HFFc6 (cell line): ENCODE measurements at regions not wholly inside any gene's neighbourhood (a gene's known extent, or its start where the extent isn't known, plus 50 kb on each side); places are given as distances from the start of the nearest gene placed in this dataset.

Experiments used
- DNase-seq: peaks from one replicate; pipeline ENCODE4 v3.0.0-alpha.2; 2018
- H3K27ac Mint-ChIP-seq: 2 replicates; pipeline ENCODE4 v1.8.0; 2020; ENCODE audit warnings: mild to moderate bottlenecking, mixed read lengths
- H3K27me3 Mint-ChIP-seq: 2 replicates; pipeline ENCODE4 v1.8.0; 2021; ENCODE audit warnings: mild to moderate bottlenecking, moderate library complexity, mixed read lengths; ENCODE audit not compliant: insufficient read depth
- H3K36me3 Mint-ChIP-seq: 2 replicates; pipeline ENCODE4 v1.8.0; 2021; ENCODE audit warnings: low read depth, mixed read lengths
- H3K4me1 Mint-ChIP-seq: 2 replicates; pipeline ENCODE4 v1.8.0; 2020; ENCODE audit warnings: low read depth, mixed read lengths
- H3K4me3 Mint-ChIP-seq: 2 replicates; pipeline ENCODE4 v1.8.0; 2020; ENCODE audit warnings: mild to moderate bottlenecking, moderate library complexity, mixed read lengths
- H3K9me3 Mint-ChIP-seq: 2 replicates; pipeline ENCODE4 v1.8.0; 2020; ENCODE audit warnings: mild to moderate bottlenecking, mixed read lengths
- TF ChIP-seq, protein P1 (sequence below): fragments of 200-600 bp; sonication (generic); IDR thresholded peaks from 2 replicates; pipeline ENCODE4 v1.5.0; 2021; ENCODE audit warnings: antibody characterized with exemption, mild to moderate bottlenecking

DNA sequence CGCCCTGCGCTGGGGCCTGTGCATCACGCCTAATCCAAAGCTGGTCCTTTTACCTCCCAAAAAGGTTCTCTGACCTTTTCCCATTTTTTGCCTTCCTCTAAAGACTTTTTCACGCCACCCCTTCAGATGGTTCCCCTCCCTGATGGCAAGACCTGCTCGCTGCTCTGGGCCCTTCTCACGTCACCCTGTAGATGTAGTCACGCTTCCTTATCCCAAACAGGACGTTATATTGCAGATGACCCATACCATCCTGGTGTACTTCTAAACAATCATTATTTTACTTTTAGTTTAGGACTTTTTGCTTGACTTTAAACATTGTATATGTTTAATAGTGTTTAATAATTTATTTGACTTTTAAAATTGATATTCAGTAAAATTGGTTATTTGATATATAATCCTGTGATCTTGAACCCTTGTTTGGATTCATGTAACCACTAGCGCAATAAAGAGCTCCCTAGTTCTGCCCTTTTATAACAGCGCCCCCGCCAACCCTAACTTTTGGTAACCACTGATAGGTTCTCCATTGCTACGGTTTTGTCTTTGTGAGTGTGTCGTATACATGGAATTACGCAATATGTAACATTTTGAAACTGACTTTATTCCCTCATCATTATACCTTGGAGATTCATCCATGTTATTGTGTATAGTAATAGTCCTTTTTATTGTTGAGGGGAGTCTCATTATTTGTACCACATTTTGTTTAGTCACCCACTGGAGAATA lies 159.0 kb upstream of the CHRNA7 start:
- peaks cover 7% of the 10 kb centered on the region for H3K4me1 Mint-ChIP-seq
- H3K4me3 Mint-ChIP-seq: peak overlapping the region; percentile 87
- no peaks in the 10 kb centered on the region for H3K9me3 Mint-ChIP-seq
- DNase-seq: no peak
- TF ChIP-seq, protein P1, sequence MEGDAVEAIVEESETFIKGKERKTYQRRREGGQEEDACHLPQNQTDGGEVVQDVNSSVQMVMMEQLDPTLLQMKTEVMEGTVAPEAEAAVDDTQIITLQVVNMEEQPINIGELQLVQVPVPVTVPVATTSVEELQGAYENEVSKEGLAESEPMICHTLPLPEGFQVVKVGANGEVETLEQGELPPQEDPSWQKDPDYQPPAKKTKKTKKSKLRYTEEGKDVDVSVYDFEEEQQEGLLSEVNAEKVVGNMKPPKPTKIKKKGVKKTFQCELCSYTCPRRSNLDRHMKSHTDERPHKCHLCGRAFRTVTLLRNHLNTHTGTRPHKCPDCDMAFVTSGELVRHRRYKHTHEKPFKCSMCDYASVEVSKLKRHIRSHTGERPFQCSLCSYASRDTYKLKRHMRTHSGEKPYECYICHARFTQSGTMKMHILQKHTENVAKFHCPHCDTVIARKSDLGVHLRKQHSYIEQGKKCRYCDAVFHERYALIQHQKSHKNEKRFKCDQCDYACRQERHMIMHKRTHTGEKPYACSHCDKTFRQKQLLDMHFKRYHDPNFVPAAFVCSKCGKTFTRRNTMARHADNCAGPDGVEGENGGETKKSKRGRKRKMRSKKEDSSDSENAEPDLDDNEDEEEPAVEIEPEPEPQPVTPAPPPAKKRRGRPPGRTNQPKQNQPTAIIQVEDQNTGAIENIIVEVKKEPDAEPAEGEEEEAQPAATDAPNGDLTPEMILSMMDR: no peak
- H3K27ac Mint-ChIP-seq: peak overlapping the region; percentile 2; the same call in 1 of the 2 replicates
- no peaks in the 10 kb centered on the region for H3K36me3 Mint-ChIP-seq
- H3K27me3 Mint-ChIP-seq: no peaks in the 10 kb centered on the region; the same call in 1 of the 2 replicates

- peaks cover 7% of the 10 kb centered on the region for H3K4me1 Mint-ChIP-seq
- TF ChIP-seq, protein P1: no peak
- H3K27me3 Mint-ChIP-seq: no peaks in the 10 kb centered on the region; the same call in none of the 2 replicates
- H3K27ac Mint-ChIP-seq: no peak overlapping the region
- no peak for DNase-seq
- H3K9me3 Mint-ChIP-seq: no peaks in the 10 kb centered on the region
- no peaks in the 10 kb centered on the region for H3K36me3 Mint-ChIP-seq
- no peak overlapping the region for H3K4me3 Mint-ChIP-seq
Observed at GRCh38 chr15:31871887-31872281, 158.4 kb upstream of the CHRNA7 start.

GRCh38 chr15:31887246-31887645 lies 143.1 kb upstream of the CHRNA7 start:
- Mint-ChIP-seq H3K36me3 (no peaks in the 10 kb centered on the region), H3K4me1 (no peaks in the 10 kb centered on the region), H3K9me3 (no peaks in the 10 kb centered on the region), H3K27me3 (no peaks in the 10 kb centered on the region; the same call in 1 of the 2 replicates), H3K27ac (no peak overlapping the region), H3K4me3 (no peak overlapping the region)
- TF ChIP-seq, protein P1: 0 out of 2 replicates have a peak, but pooled peaks have one; percentile 15
- DNase-seq: no peak

- H3K27me3 Mint-ChIP-seq: no peaks in the 10 kb centered on the region
- no peaks in the 10 kb centered on the region for H3K4me1 Mint-ChIP-seq
- peaks cover 17% of the 10 kb centered on the region for H3K9me3 Mint-ChIP-seq
- H3K4me3 Mint-ChIP-seq: no peak overlapping the region
- TF ChIP-seq, protein P1: no peak
- no peak overlapping the region for H3K27ac Mint-ChIP-seq
- DNase-seq: no peak
- H3K36me3 Mint-ChIP-seq: no peaks in the 10 kb centered on the region
Observed at GRCh38 chr15:31892513-31892912, 137.8 kb upstream of the CHRNA7 start.

- no peak overlapping the region for H3K4me3 Mint-ChIP-seq
- TF ChIP-seq, protein P1: no peak
- H3K4me1 Mint-ChIP-seq: no peaks in the 10 kb centered on the region
Observed at GRCh38 chr15:31893780-31894179, 136.5 kb upstream of the CHRNA7 start.

More at GRCh38 chr15:31893780-31894179, 136.5 kb upstream of the CHRNA7 start:
- Mint-ChIP-seq H3K9me3 (peaks cover 24% of the 10 kb centered on the region), H3K36me3 (no peaks in the 10 kb centered on the region), H3K27me3 (no peaks in the 10 kb centered on the region), H3K27ac (no peak overlapping the region)
- no peak for DNase-seq
